ENCODE measurements at regions not wholly inside any gene's neighbourhood (a gene's known extent, or its start where the extent isn't known, plus 50 kb on each side); places are given as distances from the start of the nearest gene placed in this dataset.

GRCh38 chr6:25078141-25078540 lies 142.4 kb upstream of the RIPOR2 start:
- TF ChIP-seq CTCF (IDR thresholded peaks at IDR 0.05; ENCODE audit: borderline replicate concordance, extremely low read depth, low read length, poor library complexity, severe bottlenecking) (no peak), EZH2 (IDR thresholded peaks at IDR 0.05; ENCODE audit: borderline replicate concordance, low read depth, low read length, severe bottlenecking) (no peak)

Data from DND-41 (cell line).